DND-41 (cell line): ENCODE measurements at regions not wholly inside any gene's neighbourhood (a gene's known extent, or its start where the extent isn't known, plus 50 kb on each side); places are given as distances from the start of the nearest gene placed in this dataset.

Experiments used
- ATAC-seq: fragments of 200-7000 bp; cut with Tn5 transposase; 3 replicates; pipeline ENCODE4 v1.9.1; 2021; ENCODE audit warnings: low read depth; ENCODE audit not compliant: insufficient read depth
- DNase-seq: peaks from one replicate; pipeline ENCODE4 v3.0.0-alpha.2; 2020
- H2AFZ ChIP-seq: 2 replicates; pipeline ENCODE4 v1.6.0; 2012; ENCODE audit warnings: low read depth, low read length
- H3K27ac ChIP-seq: 2 replicates; pipeline ENCODE4 v1.5.1; 2012; ENCODE audit warnings: low read length, inconsistent platforms
- H3K27me3 ChIP-seq: fragments of 200-600 bp; sonication (generic); 2 replicates; pipeline ENCODE4 v1.6.0; 2012; ENCODE audit warnings: low read length, mild to moderate bottlenecking, inconsistent platforms; ENCODE audit not compliant: insufficient read depth, poor library complexity
- H3K36me3 ChIP-seq: 2 replicates; pipeline ENCODE4 v1.5.1; 2012; ENCODE audit warnings: low read length, inconsistent platforms; ENCODE audit not compliant: insufficient read depth
- H3K4me1 ChIP-seq: 2 replicates; pipeline ENCODE4 v1.5.1; 2012; ENCODE audit warnings: mild to moderate bottlenecking, low read length; ENCODE audit not compliant: insufficient read depth
- H3K4me2 ChIP-seq: 2 replicates; pipeline ENCODE4 v1.6.0; 2012; ENCODE audit warnings: mild to moderate bottlenecking, moderate library complexity, low read length, inconsistent platforms; ENCODE audit not compliant: insufficient read depth
- H3K4me3 ChIP-seq, 2 experiments: fragments of 200-600 bp in 1 of 2; shearing (Covaris generic) in 1 of 2; 2 replicates each; pipeline ENCODE4 v1.5.1; 2012 to 2016; ENCODE audit warnings: inconsistent platforms in 2 of 2, low read length in 2 of 2, mild to moderate bottlenecking in 2 of 2, low read depth in 1 of 2, moderate library complexity in 1 of 2
- H3K79me2 ChIP-seq: 2 replicates; pipeline ENCODE4 v1.6.0; 2012; ENCODE audit warnings: low read length, inconsistent platforms; ENCODE audit not compliant: insufficient read depth
- H3K9ac ChIP-seq: 2 replicates; pipeline ENCODE4 v1.6.0; 2012; ENCODE audit warnings: low read depth, mild to moderate bottlenecking, inconsistent platforms, low read length, moderate library complexity
- H3K9me3 ChIP-seq: 2 replicates; pipeline ENCODE4 v1.5.1; 2012; ENCODE audit warnings: low read length, moderate library complexity, mild to moderate bottlenecking, inconsistent platforms; ENCODE audit not compliant: insufficient read depth, severe bottlenecking
- H4K20me1 ChIP-seq: 2 replicates; pipeline ENCODE4 v1.6.0; 2012; ENCODE audit warnings: low read length; ENCODE audit not compliant: insufficient read depth
- EZH2 ChIP-seq: IDR thresholded peaks from 3 replicates; pipeline ENCODE4 v1.6.1; 2012; ENCODE audit warnings: borderline replicate concordance, low read depth, mild to moderate bottlenecking, moderate library complexity, low read length, inconsistent platforms; ENCODE audit not compliant: severe bottlenecking
- TF ChIP-seq, protein P1 (sequence below): IDR thresholded peaks from 2 replicates; pipeline ENCODE4 v1.5.1; 2012; ENCODE audit warnings: borderline replicate concordance, low read length, moderate library complexity, mild to moderate bottlenecking; ENCODE audit not compliant: poor library complexity, severe bottlenecking; ENCODE audit errors: extremely low read depth

DNA sequence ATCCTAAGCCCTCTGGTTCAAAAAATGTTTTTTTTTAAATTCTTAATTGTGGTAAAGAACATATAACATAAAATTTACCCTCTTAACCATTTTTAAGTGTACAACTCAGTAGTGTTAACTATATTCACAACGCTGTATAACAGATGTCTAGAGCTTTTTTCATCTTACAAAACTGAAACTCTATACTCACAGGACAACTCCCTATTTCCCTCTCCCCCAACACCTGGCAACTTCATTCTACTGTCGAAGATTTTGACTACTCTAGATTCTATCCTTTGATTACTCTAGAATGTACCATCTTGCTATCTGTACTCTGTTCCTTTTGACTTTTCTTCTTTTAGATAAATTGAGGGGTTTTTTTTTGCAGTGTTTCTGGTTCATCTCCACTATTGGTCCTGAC, 200.4 kb downstream of the KLF12 start:
- H3K36me3 ChIP-seq: peaks cover 28% of the 10 kb centered on the region
- no peak overlapping the region for H3K4me3 ChIP-seq
- ATAC-seq (peak; percentile 58; the same call in 2 of the 3 replicates), DNase-seq (no peak)
- H3K4me1 ChIP-seq: no peaks in the 10 kb centered on the region
- no peaks in the 10 kb centered on the region for H3K27me3 ChIP-seq
- H2AFZ ChIP-seq: no peak overlapping the region
- H4K20me1 ChIP-seq: peaks cover 13% of the 10 kb centered on the region; the same call in 1 of the 2 replicates
- H3K4me2 ChIP-seq: no peak overlapping the region
- H3K9ac ChIP-seq: no peak overlapping the region
- H3K27ac ChIP-seq: no peak overlapping the region
- H3K9me3 ChIP-seq: no peaks in the 10 kb centered on the region
- H3K79me2 ChIP-seq: peaks cover 54% of the 10 kb centered on the region
- TF ChIP-seq EZH2: no peak
- TF ChIP-seq, protein P1, sequence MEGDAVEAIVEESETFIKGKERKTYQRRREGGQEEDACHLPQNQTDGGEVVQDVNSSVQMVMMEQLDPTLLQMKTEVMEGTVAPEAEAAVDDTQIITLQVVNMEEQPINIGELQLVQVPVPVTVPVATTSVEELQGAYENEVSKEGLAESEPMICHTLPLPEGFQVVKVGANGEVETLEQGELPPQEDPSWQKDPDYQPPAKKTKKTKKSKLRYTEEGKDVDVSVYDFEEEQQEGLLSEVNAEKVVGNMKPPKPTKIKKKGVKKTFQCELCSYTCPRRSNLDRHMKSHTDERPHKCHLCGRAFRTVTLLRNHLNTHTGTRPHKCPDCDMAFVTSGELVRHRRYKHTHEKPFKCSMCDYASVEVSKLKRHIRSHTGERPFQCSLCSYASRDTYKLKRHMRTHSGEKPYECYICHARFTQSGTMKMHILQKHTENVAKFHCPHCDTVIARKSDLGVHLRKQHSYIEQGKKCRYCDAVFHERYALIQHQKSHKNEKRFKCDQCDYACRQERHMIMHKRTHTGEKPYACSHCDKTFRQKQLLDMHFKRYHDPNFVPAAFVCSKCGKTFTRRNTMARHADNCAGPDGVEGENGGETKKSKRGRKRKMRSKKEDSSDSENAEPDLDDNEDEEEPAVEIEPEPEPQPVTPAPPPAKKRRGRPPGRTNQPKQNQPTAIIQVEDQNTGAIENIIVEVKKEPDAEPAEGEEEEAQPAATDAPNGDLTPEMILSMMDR: no peak

- Histone ChIP-seq H3K9me3 (no peaks in the 10 kb centered on the region), H4K20me1 (peaks cover 10% of the 10 kb centered on the region; the same call in 1 of the 2 replicates), H3K27ac (no peak overlapping the region), H3K4me2 (no peak overlapping the region), H3K27me3 (no peaks in the 10 kb centered on the region), H3K4me3 (no peak overlapping the region), H3K9ac (no peak overlapping the region), H3K36me3 (peaks cover 17% of the 10 kb centered on the region), H3K4me1 (no peaks in the 10 kb centered on the region), H3K79me2 (peaks cover 55% of the 10 kb centered on the region), H2AFZ (no peak overlapping the region)
- ATAC-seq: no peak
- DNase-seq: no peak
- TF ChIP-seq, protein P1: no peak
- no peak for TF ChIP-seq EZH2
Observed at GRCh38 chr13:73932091-73932490, 202.1 kb downstream of the KLF12 start.

DNA sequence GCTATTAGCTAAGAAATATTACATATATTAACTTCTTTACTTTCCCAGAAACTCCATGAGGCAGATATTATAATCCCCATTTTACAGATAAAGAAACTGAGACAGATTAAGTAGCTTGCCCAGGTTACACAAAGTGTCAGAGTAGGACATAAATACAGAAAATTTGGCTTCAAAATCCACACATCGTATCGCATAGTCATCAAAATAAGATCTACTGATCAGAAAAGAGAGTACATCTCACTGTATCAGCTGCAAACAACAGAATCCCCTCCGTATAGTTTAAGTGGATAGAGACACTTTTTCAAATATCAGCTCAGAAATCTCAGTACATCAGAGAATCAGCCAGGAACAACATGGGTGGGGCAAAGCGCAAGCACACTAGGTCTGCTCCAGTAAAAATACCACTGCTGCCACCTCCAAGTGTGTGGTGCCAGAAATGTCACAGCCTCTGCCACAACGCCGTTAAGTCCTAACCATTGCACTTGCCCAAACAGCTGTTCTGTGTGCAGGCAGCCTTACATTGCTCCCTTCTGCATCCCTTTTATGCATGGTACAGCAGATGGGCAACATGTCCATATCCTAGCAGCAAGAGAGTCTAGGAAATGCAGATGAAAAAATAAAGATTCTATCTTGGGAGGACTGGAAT, 204.8 kb downstream of the KLF12 start:
- peak; percentile 37; the same call in 2 of the 3 replicates for ATAC-seq

More for the DNA sequence above, 204.8 kb downstream of the KLF12 start:
- no peaks in the 10 kb centered on the region for H3K27me3 ChIP-seq
- DNase-seq: no peak
- no peak overlapping the region for H3K9ac ChIP-seq
- H3K79me2 ChIP-seq: peaks cover 62% of the 10 kb centered on the region
- H3K36me3 ChIP-seq: peaks cover 11% of the 10 kb centered on the region; the same call in 1 of the 2 replicates
- peaks cover 12% of the 10 kb centered on the region; the same call in 1 of the 2 replicates for H4K20me1 ChIP-seq
- H3K27ac ChIP-seq: no peak overlapping the region
- TF ChIP-seq, protein P1: no peak
- H3K4me3 ChIP-seq: no peak overlapping the region
- H3K4me2 ChIP-seq: no peak overlapping the region
- H2AFZ ChIP-seq: no peak overlapping the region
- no peaks in the 10 kb centered on the region for H3K4me1 ChIP-seq
- H3K9me3 ChIP-seq: no peaks in the 10 kb centered on the region
